Forelimb muscle (tissue), 1 donor: ENCODE measurements at regions not wholly inside any gene's neighbourhood (a gene's known extent, or its start where the extent isn't known, plus 50 kb on each side); places are given as distances from the start of the nearest gene placed in this dataset.
"Not testable (repeated sequence)": the region's sequence is repeated elsewhere in the genome, so short reads cannot be mapped to it uniquely, and the experiment has no call there.

Experiments
- DNase-seq: peaks from one replicate; pipeline ENCODE4 v3.0.0-alpha.2; 2013; ENCODE audit warnings: low read depth

DNA sequence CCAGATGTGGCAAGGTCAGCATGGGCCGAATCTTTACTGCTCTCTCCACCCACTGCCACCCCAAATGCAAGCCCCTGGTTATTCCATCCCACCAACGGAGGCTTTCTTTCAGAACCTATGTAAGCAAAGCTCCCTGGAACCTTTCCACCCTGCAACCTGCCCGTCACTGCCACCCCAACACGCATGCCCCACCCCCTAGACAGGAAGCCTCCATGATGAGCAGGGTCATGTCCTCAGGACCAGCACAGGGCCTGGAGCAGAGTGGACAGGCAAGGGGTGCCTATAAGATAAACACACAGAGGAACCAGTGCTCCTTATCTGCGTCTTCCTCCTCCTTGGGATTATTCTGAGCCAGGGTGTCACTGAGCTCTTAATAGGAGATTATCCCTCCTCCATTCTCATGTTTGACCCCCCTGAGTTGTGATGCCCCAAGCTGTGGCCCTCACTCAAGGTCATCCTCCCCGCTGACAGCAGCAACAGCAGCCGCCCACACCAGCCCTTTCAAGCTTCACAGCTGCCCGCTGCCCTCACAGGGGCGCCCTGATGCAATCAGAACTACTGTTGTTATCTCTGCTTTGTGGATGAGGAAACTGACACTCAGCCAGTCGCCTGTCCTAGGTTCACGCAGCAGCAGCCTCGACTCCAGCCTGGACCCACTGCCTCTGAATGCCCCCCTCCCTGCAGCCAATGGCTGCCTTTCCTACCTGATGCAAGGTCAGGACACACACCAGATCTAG lies 647.3 kb downstream of the TBC1D22A start:
- no peak for DNase-seq

DNA sequence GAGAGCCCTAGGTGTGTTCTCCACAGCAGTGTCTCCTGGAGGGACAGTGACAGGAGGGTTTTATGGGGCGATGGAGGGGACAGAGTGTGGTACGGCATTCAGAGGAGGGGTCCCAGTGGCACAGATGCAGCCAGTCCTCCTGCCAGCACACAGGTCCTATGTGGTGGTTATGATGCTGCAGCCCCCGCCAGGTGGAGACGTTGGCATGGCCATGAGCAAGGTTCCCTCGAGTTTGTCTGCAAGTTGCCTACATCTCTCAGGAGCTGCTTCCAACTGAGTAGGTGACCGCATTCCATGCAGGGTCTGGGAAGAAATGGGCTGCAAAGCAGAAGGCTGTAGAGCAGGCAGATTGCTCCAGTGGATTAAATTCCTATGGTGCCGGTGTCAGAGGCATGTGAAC lies 646.0 kb downstream of the TBC1D22A start:
- DNase-seq: no peak

DNA sequence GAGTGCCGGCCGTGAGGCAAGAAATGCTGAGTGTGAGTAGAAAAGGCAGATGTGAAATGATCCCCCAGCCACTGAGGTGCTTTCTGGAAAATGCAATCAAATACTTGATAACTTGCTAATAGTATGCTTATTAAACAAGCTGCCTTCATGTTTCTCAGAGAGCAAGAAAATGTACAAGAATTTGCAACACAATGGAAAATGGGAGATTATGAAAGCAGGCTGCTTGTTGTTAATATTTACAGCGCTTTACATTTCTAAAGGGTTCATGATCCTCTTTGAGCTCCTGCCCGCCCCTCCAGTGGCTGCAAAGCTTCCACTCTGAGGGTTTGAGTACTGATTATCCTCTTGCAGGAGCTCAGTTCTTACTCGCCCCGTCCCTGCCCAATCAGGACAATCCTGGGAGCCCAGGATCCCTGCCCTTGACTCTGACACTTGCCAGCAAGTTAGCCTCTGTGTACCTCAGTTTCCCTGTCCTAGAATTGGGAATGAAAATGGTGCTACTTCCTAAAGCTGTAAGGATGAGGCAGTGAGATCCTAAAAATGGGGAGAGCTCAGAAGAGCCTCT lies 645.1 kb downstream of the TBC1D22A start:
- DNase-seq: no peak

DNA sequence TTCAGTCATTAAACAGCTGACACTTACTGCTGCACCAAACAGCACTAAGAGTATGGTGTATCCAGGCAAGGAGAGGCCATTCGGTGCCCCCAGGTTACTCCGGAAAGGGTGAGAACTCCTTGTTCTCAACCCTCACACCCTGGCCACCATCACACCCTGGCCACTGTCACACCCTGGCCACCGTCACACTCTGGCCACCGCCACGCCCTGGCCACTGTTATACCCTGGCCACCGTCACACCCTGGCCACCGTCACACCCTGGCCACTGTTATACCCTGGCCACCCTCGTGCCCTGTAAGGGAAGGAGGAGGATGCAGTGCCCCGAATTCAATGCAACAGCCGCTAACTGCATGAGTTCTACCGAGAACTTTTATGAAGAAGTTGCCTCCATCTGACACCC lies 644.4 kb downstream of the TBC1D22A start:
- DNase-seq: no peak

DNA sequence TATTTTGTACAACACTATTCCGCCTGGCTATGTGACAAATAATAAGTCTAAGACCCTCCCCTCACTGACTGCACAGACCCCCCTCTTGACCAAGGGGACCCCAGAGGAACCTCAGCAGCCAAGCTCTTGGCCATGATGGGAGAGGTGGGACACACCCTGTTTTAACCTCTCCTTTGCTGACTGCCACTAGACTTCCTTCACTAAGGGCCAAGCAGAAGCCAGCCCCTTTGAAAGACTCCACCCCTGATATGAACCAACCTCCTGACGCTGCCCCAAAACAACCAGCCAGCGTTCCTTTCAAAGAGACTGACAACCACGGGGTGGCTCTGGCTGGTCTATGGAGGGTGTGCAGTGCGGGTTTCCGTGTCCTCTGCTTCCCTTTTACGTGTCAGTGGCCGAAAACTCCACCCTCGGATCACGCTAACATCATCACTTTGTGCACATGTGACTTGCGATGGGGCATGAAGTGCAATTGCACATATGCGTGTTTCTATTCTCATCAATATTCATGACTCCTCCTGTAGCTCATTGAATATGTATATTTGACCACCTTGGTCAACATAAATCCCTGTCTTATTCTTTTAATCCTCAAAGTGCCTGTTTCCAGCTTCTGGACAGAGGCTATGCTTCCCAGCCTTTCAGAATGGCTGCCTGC lies 643.9 kb downstream of the TBC1D22A start:
- DNase-seq: no peak

DNA sequence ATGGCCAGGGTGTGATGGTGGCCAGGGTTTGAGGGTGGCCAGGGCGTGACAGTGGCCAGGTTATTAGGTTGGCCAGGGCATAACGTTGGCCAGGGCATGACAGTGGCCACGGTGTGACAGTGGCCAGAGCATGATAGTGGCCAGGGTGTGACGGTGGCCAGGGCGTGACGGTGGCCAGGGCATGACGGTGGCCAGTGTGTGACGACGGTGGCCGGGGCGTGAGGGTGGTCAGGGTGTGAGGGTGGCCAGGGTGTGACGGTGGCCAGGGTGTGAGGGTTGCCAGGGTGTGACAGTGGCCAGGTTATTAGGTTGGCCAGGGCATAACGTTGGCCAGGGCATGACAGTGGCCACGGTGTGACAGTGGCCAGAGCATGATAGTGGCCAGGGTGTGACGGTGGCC lies 642.8 kb downstream of the TBC1D22A start:
- not testable (repeated sequence) for DNase-seq

DNA sequence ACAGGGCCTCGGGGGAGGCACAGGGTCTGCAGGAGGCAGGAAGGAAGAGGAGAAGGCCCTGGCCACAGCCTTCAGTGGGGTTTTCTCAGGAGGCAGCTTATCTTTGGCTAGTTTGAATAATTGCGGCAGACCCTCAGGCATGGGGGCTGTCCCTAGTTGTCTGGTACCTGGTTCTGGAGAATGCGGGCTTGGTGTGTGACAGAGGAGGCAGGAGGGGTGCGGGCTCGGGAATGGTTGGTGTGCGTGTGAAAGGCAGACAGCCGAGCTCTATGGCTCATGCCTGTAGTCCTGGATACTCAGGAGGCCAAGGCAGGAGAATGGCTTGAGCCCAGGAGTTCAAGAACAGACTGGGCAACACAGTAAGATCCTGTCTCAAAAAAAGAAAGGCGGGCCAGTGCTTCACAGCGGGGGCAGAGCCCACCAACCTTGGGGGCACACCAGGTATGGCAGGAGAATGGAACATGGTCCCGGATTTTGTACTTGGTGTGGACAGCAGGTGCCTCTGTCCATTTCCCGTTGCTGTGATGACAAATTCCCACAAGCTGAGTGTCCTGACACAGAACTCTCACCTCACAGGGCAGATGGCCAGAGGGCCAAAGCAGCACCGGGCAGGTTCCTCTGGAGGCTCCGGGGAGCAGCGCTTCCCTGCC lies 640.6 kb downstream of the TBC1D22A start:
- DNase-seq: no peak

DNA sequence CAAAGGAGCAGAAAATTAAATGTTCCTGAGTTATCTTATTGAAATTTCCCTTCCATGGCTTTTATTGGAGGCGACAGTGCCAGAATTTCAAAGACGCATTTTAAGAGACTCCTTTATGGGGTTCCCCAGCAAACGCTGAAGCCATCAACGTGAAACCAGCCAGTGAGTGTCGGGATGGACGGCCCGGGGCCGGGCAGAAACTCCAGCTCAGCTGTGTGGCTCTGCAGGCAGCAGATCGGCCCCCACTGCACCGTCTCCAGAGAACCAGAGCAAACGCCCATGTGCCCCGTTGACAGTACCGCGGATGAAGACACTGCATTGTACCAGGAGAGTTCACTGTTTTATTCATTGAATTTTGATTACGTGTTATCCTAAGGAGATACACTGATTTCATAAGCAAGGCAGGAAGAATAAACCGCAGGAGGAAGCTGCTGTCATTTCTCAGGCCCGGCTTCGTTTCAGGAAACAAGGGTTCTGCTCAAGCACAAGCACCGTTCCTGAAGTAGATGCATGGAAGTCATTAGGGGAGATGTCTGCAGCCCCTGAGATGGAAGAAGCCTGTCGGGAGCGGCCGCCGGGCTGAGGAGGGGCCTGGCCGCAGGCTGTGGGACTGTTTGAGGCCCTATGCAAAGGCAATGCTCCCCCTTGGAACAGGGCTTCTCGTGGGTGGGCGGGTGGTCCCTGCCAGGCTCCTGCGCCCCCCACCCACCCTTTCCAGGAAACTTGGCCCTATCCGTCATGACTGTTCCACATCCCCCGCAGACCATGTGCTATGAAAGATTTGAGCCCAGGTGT lies 639.7 kb downstream of the TBC1D22A start:
- no peak for DNase-seq

DNA sequence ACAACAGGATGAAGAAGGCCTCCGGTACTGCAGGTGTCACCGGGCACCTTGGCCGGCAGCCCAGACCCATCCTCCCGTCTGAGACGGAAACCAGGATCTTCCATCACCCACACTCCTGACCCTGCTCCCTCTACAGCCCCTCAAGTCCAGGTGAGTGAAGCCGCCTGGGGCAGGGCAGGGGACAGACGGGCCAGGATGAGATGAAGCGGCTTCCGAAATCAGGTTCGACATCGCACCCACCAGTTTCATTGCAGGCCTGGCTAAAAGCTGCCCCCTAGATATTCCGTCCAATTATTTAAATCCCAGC lies 639.1 kb downstream of the TBC1D22A start:
- DNase-seq: no peak

DNA sequence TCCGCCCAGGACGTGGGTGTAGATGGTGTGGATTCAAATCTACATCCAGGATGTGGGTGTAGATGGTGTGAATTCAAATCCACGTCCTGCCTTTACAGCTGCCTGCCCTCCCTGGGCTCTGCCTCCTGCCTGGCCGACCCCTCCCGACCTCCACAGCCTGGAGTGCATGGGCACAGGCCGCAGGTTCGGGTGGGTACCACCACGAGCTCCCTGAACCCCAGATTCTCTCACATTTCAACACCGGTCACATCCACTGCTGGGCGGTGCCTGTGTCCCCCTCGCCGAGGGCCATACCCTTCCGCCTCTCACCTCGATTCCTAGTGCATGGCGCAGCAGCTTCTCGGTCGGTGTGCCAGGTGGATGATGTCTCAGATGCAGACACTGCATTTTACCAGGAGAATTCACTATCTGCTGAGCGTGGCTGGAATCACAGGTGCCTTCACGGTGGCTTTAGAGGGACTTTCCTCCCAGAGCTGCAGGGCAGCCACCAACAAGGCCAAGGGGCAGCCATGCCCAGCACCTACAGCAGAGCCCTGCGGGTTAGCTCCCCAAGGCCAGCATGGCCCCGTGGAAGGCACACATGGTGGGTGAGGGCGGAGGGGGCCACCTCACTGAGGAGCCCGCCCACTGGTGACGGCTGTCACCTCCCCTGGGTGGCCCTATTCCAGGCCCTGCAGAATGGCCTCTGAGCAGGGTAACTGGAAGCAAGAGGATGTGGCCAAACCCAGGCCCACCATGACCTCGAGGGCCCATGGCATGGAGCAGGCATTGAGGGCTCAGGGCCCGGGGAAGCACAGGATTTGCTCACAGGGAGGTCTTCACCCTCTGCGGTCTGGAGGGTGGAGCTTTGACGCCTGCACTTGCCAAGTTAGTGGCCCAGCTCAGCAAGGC lies 638.5 kb downstream of the TBC1D22A start:
- DNase-seq: no peak

DNA sequence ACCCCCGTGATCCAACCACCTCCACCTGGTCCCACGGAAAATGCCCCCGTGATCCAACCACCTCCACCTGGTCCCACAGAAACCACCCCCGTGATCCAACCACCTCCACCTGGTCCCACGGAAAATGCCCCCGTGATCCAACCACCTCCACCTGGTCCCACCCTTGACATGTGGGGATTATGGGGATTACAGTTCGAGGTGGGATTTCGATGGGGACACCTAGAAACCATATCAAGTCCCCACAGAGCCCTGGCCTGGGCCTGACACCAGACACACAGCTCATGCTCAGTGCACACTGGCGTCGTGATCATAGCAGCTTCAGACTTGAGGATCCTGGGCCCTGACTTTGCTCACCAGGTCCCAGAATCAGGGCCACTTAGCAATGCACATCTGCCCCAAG lies 637.7 kb downstream of the TBC1D22A start:
- DNase-seq: not testable (repeated sequence)

DNA sequence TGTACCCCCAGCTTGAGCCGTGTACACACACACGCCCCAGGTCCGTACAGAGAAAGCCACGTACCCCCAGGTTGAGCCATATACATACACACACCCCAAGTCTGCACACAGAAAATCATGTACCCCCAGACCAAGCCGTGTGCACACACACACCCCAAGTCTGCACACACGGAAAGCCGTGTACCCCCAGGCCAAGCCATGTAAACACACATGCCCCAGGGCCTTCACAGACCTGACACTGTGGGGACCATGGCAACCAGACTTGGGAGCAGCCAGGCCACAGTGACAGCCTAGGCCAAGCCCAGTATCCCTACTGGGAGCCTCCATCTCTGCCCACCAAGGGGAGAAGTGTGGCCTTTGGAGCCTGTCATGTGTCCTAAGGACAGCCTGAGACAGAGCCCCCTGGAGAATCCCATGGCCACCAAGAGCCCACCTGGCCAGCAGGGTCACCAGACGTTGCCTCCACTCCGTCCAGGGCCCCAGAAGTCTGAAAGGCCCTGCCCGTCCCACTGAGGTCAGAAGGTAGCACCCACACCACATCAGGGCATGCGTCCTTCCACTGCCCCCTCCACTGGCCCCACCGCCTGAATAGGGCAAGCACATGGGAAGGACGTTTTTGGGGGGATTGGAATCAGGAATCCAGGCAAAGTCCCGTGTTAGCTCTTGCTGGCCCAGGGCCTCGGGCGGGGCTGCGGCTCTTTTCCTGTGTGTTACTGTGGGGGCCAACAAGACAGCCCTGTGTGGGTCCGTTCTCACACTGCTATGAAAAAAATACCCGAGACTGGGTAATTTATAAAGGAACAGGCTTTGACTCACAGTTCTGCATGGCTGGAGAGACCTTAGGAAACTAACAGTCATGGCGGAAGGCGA lies 636.7 kb downstream of the TBC1D22A start:
- DNase-seq: no peak

DNA sequence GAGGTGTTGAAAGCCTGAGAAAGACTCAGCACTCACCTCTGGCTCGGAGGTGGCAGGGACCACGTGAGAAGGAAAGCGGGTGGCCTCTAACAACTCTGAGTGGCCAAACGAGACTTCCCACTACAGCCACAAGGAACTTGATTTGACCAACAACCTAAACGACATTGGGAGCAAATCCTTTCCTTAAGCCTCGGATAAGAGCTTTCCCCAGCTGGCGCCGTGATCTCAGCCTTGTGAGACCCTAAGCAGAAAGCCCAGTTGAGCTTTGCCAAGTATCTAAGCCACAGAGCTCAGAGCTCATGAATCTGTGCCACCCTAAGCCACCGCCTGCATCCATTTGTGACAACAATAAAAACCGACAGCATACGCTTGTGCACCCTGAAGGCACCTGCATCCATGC lies 636.0 kb downstream of the TBC1D22A start:
- DNase-seq: no peak

DNA sequence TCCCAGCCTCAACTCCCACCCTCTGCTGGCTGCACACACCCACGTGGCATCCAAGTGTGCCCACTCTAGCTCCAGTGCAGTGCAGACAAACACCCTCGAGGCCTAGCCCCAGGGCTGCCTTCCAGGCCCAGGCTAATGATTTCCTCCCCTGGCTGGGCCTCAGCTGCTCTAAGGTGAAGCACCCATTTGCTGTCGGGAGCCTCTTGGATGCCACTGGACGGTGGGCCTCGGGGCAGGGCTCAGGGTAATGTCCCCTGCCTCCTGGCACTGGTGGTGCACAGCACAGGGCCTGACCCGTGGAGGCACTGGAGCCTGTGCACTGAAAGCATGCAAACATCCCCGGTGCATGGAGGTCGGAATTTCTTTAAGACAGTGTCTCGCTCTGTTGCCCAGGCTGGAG lies 635.2 kb downstream of the TBC1D22A start:
- DNase-seq: no peak

DNA sequence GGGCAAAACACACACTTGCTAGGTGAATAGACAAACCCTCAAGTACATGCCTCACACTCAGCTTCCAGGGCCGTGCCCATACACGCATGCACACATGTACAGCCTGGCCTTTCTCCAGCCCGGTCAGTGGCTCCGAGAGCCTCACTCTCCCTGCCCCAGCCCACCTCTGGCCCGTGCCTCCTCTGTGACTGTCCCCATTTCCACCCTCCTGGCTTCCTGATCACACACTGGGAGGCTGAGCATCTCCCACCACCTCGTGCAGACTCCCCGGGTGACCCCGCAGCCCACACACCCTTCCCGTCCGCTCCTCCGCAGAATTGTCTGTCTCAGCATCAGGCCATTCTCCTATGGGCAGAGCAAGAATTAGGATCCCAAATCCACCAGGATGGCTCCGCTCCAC lies 634.1 kb downstream of the TBC1D22A start:
- no peak for DNase-seq

DNA sequence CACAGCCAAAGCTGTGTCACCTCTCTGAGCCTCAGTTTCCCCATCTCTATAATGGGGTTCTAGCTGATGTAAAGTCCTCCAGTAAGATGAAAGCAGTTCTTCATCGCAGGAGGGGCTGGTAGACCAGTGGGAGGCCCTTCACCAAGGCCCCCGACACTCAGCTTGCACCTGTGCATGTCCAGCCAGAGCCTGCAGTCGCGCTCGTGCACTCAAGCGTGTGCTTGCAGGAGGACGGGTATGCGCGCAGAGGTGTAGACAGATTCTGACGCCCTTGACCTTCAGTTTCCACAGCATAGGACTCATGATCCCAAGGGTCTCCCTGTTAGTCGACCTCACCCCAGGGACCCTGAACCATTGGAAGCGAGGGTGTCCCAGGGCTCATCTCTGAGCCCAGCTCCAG lies 633.7 kb downstream of the TBC1D22A start:
- DNase-seq: no peak

DNA sequence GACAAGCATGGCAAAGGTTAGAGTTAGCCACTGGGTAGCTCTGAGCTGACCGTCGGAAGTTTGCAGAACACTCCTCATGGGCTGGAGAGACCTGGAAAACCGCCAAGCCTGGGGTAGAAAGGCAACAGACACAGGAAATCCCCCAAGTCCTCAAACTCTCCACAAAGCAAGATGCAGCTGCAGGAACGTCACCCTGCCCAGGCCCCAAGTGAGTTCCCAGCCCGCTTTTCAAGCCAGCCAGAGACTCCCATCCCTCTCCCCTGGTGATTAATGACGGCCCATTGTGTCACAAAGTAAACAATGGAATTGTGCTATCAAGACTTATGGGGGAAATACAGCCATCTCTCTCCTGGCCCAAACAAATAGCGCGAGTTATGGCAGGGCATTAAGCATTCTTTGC lies 633.0 kb downstream of the TBC1D22A start:
- no peak for DNase-seq

DNA sequence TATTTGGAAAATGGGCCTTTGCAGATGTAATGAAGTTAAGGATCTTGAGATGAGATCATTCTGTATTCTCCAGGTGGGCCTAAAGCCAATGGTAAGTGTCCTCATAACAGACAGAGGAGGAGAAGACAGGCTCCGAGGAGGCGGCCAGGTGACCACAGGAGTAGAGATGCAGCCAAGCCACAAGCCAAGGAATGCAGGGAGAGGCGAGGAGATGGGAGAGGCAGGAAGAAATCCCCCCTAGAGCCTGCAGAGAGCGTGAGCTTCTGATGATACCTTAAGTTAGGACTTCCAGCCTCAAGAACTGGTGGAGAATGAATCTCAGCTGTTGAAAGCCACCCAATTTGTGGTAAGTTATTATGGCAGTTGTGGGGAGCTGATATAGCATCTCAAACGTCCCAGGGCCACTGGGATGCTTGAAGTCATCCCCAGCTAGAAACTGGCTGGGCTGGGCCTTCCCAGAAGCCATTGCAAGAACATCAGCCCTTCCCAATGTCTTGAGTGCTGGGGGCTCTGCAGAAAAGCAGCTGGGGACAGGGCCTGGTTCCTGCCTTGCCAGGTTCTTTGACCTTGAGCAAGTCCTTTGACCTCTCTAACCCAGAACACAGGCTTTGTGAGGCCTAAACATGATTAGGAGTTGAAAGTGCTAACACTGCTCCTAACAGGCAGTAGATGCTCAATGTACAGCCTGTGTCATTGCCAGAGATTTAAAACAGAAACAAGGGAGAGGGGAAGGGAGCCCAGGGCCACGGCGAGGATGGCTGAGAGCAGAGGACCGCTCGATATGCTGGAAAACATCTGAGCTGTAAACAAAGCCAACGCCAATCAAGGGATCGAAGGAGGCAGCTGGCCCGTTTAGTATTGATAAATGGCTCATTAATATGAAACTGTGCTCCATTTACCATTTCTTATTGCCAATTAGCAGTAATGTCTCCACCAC lies 632.3 kb downstream of the TBC1D22A start:
- no peak for DNase-seq

DNA sequence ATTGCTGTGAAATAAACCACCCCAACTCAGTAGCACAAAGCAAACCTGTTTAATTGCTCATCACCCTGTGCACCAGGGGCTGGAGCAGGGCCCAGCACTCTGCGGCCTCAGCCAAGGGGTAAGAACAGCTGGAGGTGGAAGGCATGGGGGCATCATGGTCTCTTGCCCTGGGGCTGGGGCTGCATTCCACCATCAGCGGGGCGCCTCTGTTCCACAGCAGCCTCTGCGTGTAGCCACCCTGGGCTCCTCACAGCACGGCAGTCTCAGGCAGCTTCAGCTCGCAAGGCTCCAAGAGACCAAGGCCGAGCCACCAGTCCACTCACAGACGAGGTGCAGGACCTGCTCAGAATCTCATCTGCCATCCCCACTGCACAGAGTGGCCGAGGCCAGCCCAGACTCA lies 630.7 kb downstream of the TBC1D22A start:
- DNase-seq: no peak
